Large intestine (tissue), 3 donors: ENCODE measurements at regions not wholly inside any gene's neighbourhood (a gene's known extent, or its start where the extent isn't known, plus 50 kb on each side); places are given as distances from the start of the nearest gene placed in this dataset.
A peak's percentile ranks its signal among the peaks of the same experiment; 100 is the strongest.

Experiments
- DNase-seq, 2 donors: peaks; one replicate each; pipeline versions ENCODE4 v3.0.0 to v3.0.0-alpha.2; 2013
- H3K27ac ChIP-seq: one replicate; pipeline ENCODE4 v1.5.1; 2013; ENCODE audit warnings: low read length
- H3K27me3 ChIP-seq: 2 replicates; pipeline ENCODE4 v1.6.1; 2013; ENCODE audit warnings: low read length; ENCODE audit not compliant: control insufficient read depth, insufficient read depth
- H3K36me3 ChIP-seq: 2 replicates; pipeline ENCODE4 v1.6.1; 2013; ENCODE audit warnings: low read length; ENCODE audit not compliant: control insufficient read depth, insufficient read depth
- H3K4me1 ChIP-seq: one replicate; pipeline ENCODE4 v1.6.1; 2013; ENCODE audit warnings: low read length; ENCODE audit not compliant: control insufficient read depth, insufficient read depth
- H3K4me3 ChIP-seq: one replicate; pipeline ENCODE4 v1.5.1; 2013; ENCODE audit warnings: low read length
- H3K9me3 ChIP-seq: one replicate; pipeline ENCODE4 v1.6.1; 2013; ENCODE audit warnings: mild to moderate bottlenecking, low read depth, low read length, moderate library complexity; ENCODE audit not compliant: control insufficient read depth
- WGBS: methylation state at CpG from one replicate; pipeline ENCODE4 v1.1.5; 2013; ENCODE audit warnings: low lambda C conversion rate; ENCODE audit not compliant: insufficient coverage; 5-methylcytosine and 5-hydroxymethylcytosine counted together

GRCh38 chr13:70874636-70875035 is 766.4 kb upstream of the KLHL1 start:
- no CpG with 5 or more reads among the region's 3 CpGs for WGBS
- H3K4me3 ChIP-seq: no peak overlapping the region
- H3K27ac ChIP-seq: no peak overlapping the region
- H3K27me3 ChIP-seq: no peaks in the 10 kb centered on the region
- H3K4me1 ChIP-seq: no peaks in the 10 kb centered on the region
- H3K36me3 ChIP-seq: no peaks in the 10 kb centered on the region
- no peaks in the 10 kb centered on the region for H3K9me3 ChIP-seq
- DNase-seq: no peak

- Histone ChIP-seq H3K27ac (no peak overlapping the region), H3K9me3 (no peaks in the 10 kb centered on the region), H3K4me3 (no peak overlapping the region), H3K27me3 (no peaks in the 10 kb centered on the region), H3K4me1 (no peaks in the 10 kb centered on the region), H3K36me3 (no peaks in the 10 kb centered on the region)
- 83% methylated on average over 1 of the region's 2 CpGs for WGBS
- no peak for DNase-seq
These were observed 756.5 kb upstream of the KLHL1 start for GRCh38 chr13:70864731-70865130.

GRCh38 chr13:70856711-70857110 is 748.5 kb upstream of the KLHL1 start:
- no CpG with 5 or more reads among the region's 3 CpGs for WGBS
- Histone ChIP-seq H3K9me3 (no peaks in the 10 kb centered on the region), H3K27me3 (no peaks in the 10 kb centered on the region), H3K36me3 (no peaks in the 10 kb centered on the region), H3K4me3 (no peak overlapping the region), H3K27ac (no peak overlapping the region), H3K4me1 (no peaks in the 10 kb centered on the region)
- peak; percentile 25 to 58 for DNase-seq

GRCh38 chr13:70856025-70856424 is 747.8 kb upstream of the KLHL1 start:
- H3K4me1 ChIP-seq: no peaks in the 10 kb centered on the region
- no peak overlapping the region for H3K4me3 ChIP-seq
- no peaks in the 10 kb centered on the region for H3K36me3 ChIP-seq
- H3K27me3 ChIP-seq: no peaks in the 10 kb centered on the region
- H3K27ac ChIP-seq: no peak overlapping the region
- DNase-seq: no peak
- 92% methylated on average over 1 of the region's 2 CpGs for WGBS
- no peaks in the 10 kb centered on the region for H3K9me3 ChIP-seq

GRCh38 chr13:70849222-70849621 is 741.0 kb upstream of the KLHL1 start:
- Histone ChIP-seq H3K36me3 (no peaks in the 10 kb centered on the region), H3K27me3 (no peaks in the 10 kb centered on the region), H3K9me3 (no peaks in the 10 kb centered on the region), H3K4me1 (no peaks in the 10 kb centered on the region), H3K4me3 (no peak overlapping the region), H3K27ac (no peak overlapping the region)
- DNase-seq: no peak
- WGBS: 92% methylated on average over 2 of the region's 4 CpGs

GRCh38 chr13:70844391-70845108 is 736.3 kb upstream of the KLHL1 start:
- no peaks in the 10 kb centered on the region for H3K9me3 ChIP-seq
- H3K4me3 ChIP-seq: no peak overlapping the region
- H3K27ac ChIP-seq: no peak overlapping the region
- H3K27me3 ChIP-seq: no peaks in the 10 kb centered on the region
- no CpG with 5 or more reads among the region's 7 CpGs for WGBS
- no peaks in the 10 kb centered on the region for H3K4me1 ChIP-seq
- H3K36me3 ChIP-seq: no peaks in the 10 kb centered on the region
- no peak for DNase-seq

- no peaks in the 10 kb centered on the region for H3K36me3 ChIP-seq
- H3K27me3 ChIP-seq: no peaks in the 10 kb centered on the region
- no peaks in the 10 kb centered on the region for H3K4me1 ChIP-seq
- H3K9me3 ChIP-seq: no peaks in the 10 kb centered on the region
- no peak for DNase-seq
- no peak overlapping the region for H3K27ac ChIP-seq
- H3K4me3 ChIP-seq: no peak overlapping the region
- no CpG with 5 or more reads among the region's 5 CpGs for WGBS
These were observed 733.9 kb upstream of the KLHL1 start for GRCh38 chr13:70842062-70842644.

GRCh38 chr13:70841240-70842061 is 733.2 kb upstream of the KLHL1 start:
- DNase-seq: no peak
- H3K27ac ChIP-seq: no peak overlapping the region

GRCh38 chr13:70835371-70835770 is 727.1 kb upstream of the KLHL1 start:
- no peak overlapping the region for H3K4me3 ChIP-seq
- H3K27ac ChIP-seq: no peak overlapping the region
- 100% methylated on average over 1 of the region's 1 CpG for WGBS

More at GRCh38 chr13:70841240-70842061, 733.2 kb upstream of the KLHL1 start:
- Histone ChIP-seq H3K4me3 (no peak overlapping the region), H3K4me1 (no peaks in the 10 kb centered on the region), H3K36me3 (no peaks in the 10 kb centered on the region), H3K27me3 (no peaks in the 10 kb centered on the region), H3K9me3 (no peaks in the 10 kb centered on the region)
- no CpG with 5 or more reads among the region's 12 CpGs for WGBS

GRCh38 chr13:70829748-70830147 is 721.5 kb upstream of the KLHL1 start:
- Histone ChIP-seq H3K4me1 (no peaks in the 10 kb centered on the region), H3K9me3 (no peaks in the 10 kb centered on the region), H3K27me3 (no peaks in the 10 kb centered on the region), H3K27ac (no peak overlapping the region), H3K36me3 (no peaks in the 10 kb centered on the region), H3K4me3 (no peak overlapping the region)
- 100% methylated on average over 2 of the region's 4 CpGs for WGBS
- no peak for DNase-seq

More at GRCh38 chr13:70835371-70835770, 727.1 kb upstream of the KLHL1 start:
- Histone ChIP-seq H3K4me1 (no peaks in the 10 kb centered on the region), H3K27me3 (no peaks in the 10 kb centered on the region), H3K9me3 (no peaks in the 10 kb centered on the region), H3K36me3 (no peaks in the 10 kb centered on the region)
- no peak for DNase-seq
